Kidney (tissue), 13 donors: ENCODE measurements at regions not wholly inside any gene's neighbourhood (a gene's known extent, or its start where the extent isn't known, plus 50 kb on each side); places are given as distances from the start of the nearest gene placed in this dataset.

Experiments
- DNase-seq, 5 donors: peaks; one replicate each; pipeline ENCODE4 v3.0.0-alpha.2; 2013 to 2020
- FAIRE-seq: peaks from 2 replicates; lab custom pipeline; 2012; peaks lifted over from hg19 to GRCh38; lab: Jason Lieb, UNC
- H3K27ac ChIP-seq, 2 donors: one replicate each; pipeline ENCODE4 v1.7.0; 2013; ENCODE audit warnings: low read depth in 2 of 2, low read length in 2 of 2, inconsistent platforms in 1 of 2
- H3K27me3 ChIP-seq: one replicate; pipeline ENCODE4 v1.7.1; 2013; ENCODE audit warnings: low read length, inconsistent platforms; ENCODE audit not compliant: control insufficient read depth, insufficient read depth
- H3K36me3 ChIP-seq, 3 donors: one replicate each; pipeline versions ENCODE4 v1.7.0 to v1.7.1; 2013; ENCODE audit warnings: low read length in 3 of 3, control low read depth in 1 of 3, inconsistent platforms in 1 of 3; ENCODE audit not compliant: insufficient read depth in 3 of 3, control insufficient read depth in 2 of 3
- H3K4me1 ChIP-seq, 3 donors: one replicate each; pipeline versions ENCODE4 v1.7.0 to v1.7.1; 2013; ENCODE audit warnings: low read length in 3 of 3, inconsistent platforms in 1 of 3, low read depth in 1 of 3; ENCODE audit not compliant: control insufficient read depth in 2 of 3, insufficient read depth in 2 of 3
- H3K4me3 ChIP-seq, 3 donors: one replicate each; pipeline versions ENCODE4 v1.7.0 to v1.8.1; 2013; ENCODE audit warnings: low read length in 3 of 3, control low read depth in 1 of 3, inconsistent platforms in 1 of 3
- H3K9ac ChIP-seq, 3 donors: one replicate each; pipeline versions ENCODE4 v1.7.0 to v1.7.1; 2013; ENCODE audit warnings: low read length in 3 of 3, control low read depth in 1 of 3, inconsistent platforms in 1 of 3
- H3K9me3 ChIP-seq, 3 donors: one replicate each; pipeline versions ENCODE4 v1.7.0 to v1.7.1; 2013; ENCODE audit warnings: low read length in 3 of 3, control low read depth in 1 of 3, inconsistent platforms in 1 of 3; ENCODE audit not compliant: control insufficient read depth in 2 of 3, insufficient read depth in 1 of 3
- CTCF ChIP-seq: IDR thresholded peaks from 3 replicates; pipeline ENCODE4 v1.5.1; 2012; ENCODE audit warnings: mild to moderate bottlenecking, moderate library complexity, borderline replicate concordance; ENCODE audit not compliant: insufficient read depth; ENCODE audit errors: extremely low read depth
- intact Hi-C: fragments of 100-400 bp; cut with DNase I; formaldehyde crosslinking; loops from one replicate; pipeline ENCODE4 v1.11.1; 2022
- donor health status: control.
- donor health status: control.
- donor health status: control.
- donor health status: control.
- donor health status: control.
- donor health status: DM: yes; HTN: yes; CAD: no.
- donor health status: Normal renal cell carcinoma (clear cell type).

- Histone ChIP-seq H3K9me3 (peaks cover 0 to 3% (median 0%) of the 10 kb centered on the region in 3 donors), H3K36me3 (no peaks in the 10 kb centered on the region), H3K27ac (no peak overlapping the region), H3K4me1 (no peaks in the 10 kb centered on the region), H3K9ac (no peak overlapping the region), H3K27me3 (no peaks in the 10 kb centered on the region), H3K4me3 (no peak overlapping the region)
- TF ChIP-seq CTCF = no peak
- DNase-seq (peak in 2 of 5 donors; percentile 25 to 36), FAIRE-seq (no peak)
- intact Hi-C loops = no loop called here
Measured at GRCh38 chr22:47515384-47516125, 753.1 kb downstream of the TBC1D22A start.

- no peak overlapping the region for H3K27ac ChIP-seq
- DNase-seq (no peak), FAIRE-seq (no peak)
- peak overlapping the region in 1 of 3 donors; percentile 10 for H3K9ac ChIP-seq
- peak overlapping the region in 1 of 3 donors; percentile 9 for H3K4me3 ChIP-seq
- intact Hi-C loops = no loop called here
- peaks cover 0 to 3% (median 0%) of the 10 kb centered on the region in 3 donors for H3K9me3 ChIP-seq
- no peaks in the 10 kb centered on the region for H3K36me3 ChIP-seq
- no peaks in the 10 kb centered on the region for H3K27me3 ChIP-seq
- no peak for TF ChIP-seq CTCF
- H3K4me1 ChIP-seq = no peaks in the 10 kb centered on the region
Measured at GRCh38 chr22:47512617-47513016, 750.2 kb downstream of the TBC1D22A start.

- no peak for DNase-seq
- Histone ChIP-seq H3K9me3 (peaks cover 0 to 3% (median 0%) of the 10 kb centered on the region in 3 donors), H3K27me3 (no peaks in the 10 kb centered on the region), H3K36me3 (no peaks in the 10 kb centered on the region), H3K9ac (no peak overlapping the region), H3K4me1 (no peaks in the 10 kb centered on the region), H3K27ac (no peak overlapping the region), H3K4me3 (no peak overlapping the region)
- no peak for FAIRE-seq
- intact Hi-C loops = no loop called here
- TF ChIP-seq CTCF = no peak
Measured at GRCh38 chr22:47504962-47505361, 742.5 kb downstream of the TBC1D22A start.
